Fibroblast of lung (primary cell): ENCODE measurements at regions not wholly inside any gene's neighbourhood (a gene's known extent, or its start where the extent isn't known, plus 50 kb on each side); places are given as distances from the start of the nearest gene placed in this dataset.
A peak's percentile ranks its signal among the peaks of the same experiment; 100 is the strongest.

ENCODE experiments used
- DNase-seq, 2 donors: peaks; one replicate each; pipeline versions ENCODE4 v3.0.0 to v3.0.0-alpha.2; 2010; ENCODE audit warnings: low read depth in 2 of 2
- H2AFZ ChIP-seq: 2 replicates; pipeline ENCODE4 v1.5.1; 2012; ENCODE audit warnings: low read length, control low read depth, inconsistent platforms
- H3K27ac ChIP-seq: 2 replicates; pipeline ENCODE4 v1.5.1; 2011; ENCODE audit warnings: low read length, control low read depth; ENCODE audit not compliant: insufficient read depth
- H3K27me3 ChIP-seq: 2 replicates; pipeline ENCODE4 v1.5.1; 2011; ENCODE audit warnings: mild to moderate bottlenecking, low read length; ENCODE audit not compliant: control insufficient read depth, insufficient read depth
- H3K36me3 ChIP-seq: 2 replicates; pipeline ENCODE4 v1.5.1; 2011; ENCODE audit warnings: low read length; ENCODE audit not compliant: control insufficient read depth, insufficient read depth
- H3K4me1 ChIP-seq: 2 replicates; pipeline ENCODE4 v1.5.1; 2011; ENCODE audit warnings: low read length; ENCODE audit not compliant: control insufficient read depth, insufficient read depth; ENCODE audit errors: extremely low read depth
- H3K4me2 ChIP-seq: 2 replicates; pipeline ENCODE4 v1.5.1; 2011; ENCODE audit warnings: low read length, control low read depth; ENCODE audit not compliant: insufficient read depth; ENCODE audit errors: extremely low read depth
- H3K4me3 ChIP-seq, 4 experiments: fragments of 200-600 bp in 1 of 4; sonication (generic) in 1 of 4; replicated peaks in 1 of 4; 2 replicates each; pipeline ENCODE4 v1.5.1; 2011 to 2016; ENCODE audit warnings: low read length in 4 of 4, low read depth in 3 of 4, mild to moderate bottlenecking in 3 of 4, control low read depth in 2 of 4, inconsistent platforms in 1 of 4, mixed read lengths in 1 of 4; ENCODE audit not compliant: insufficient read depth in 1 of 4; ENCODE audit errors: control extremely low read depth in 1 of 4
- H3K79me2 ChIP-seq: 2 replicates; pipeline ENCODE4 v1.5.1; 2012; ENCODE audit warnings: mild to moderate bottlenecking, low read length, inconsistent platforms; ENCODE audit not compliant: control insufficient read depth, insufficient read depth
- H3K9ac ChIP-seq: 2 replicates; pipeline ENCODE4 v1.5.1; 2011; ENCODE audit warnings: mild to moderate bottlenecking, low read length, control low read depth; ENCODE audit not compliant: insufficient read depth
- H3K9me3 ChIP-seq: 2 replicates; pipeline ENCODE4 v1.5.1; 2012; ENCODE audit warnings: low read depth, low read length; ENCODE audit not compliant: control insufficient read depth, insufficient read depth
- H4K20me1 ChIP-seq: 2 replicates; pipeline ENCODE4 v1.5.1; 2011; ENCODE audit warnings: low read length; ENCODE audit not compliant: control insufficient read depth, insufficient read depth; ENCODE audit errors: extremely low read depth
- CTCF ChIP-seq, 2 donors: IDR thresholded peaks in 1 of 2; conservative IDR thresholded peaks in 1 of 2; 1 replicate in 1 of 2; 2 replicates in 1 of 2; pipeline ENCODE4 v1.5.1; 2011 to 2012; ENCODE audit warnings: low read length in 2 of 2, control low read depth in 1 of 2, inconsistent platforms in 1 of 2, low read depth in 1 of 2, mild to moderate bottlenecking in 1 of 2
- EZH2 ChIP-seq: IDR thresholded peaks from 2 replicates; pipeline ENCODE4 v1.5.1; 2012; ENCODE audit warnings: low read length, control low read depth, mild to moderate bottlenecking; ENCODE audit errors: missing control alignments

- no peaks in the 10 kb centered on the region for H3K4me1 ChIP-seq
- no peak overlapping the region for H3K27ac ChIP-seq
- no peaks in the 10 kb centered on the region for H3K79me2 ChIP-seq
- H3K27me3 ChIP-seq: no peaks in the 10 kb centered on the region
- H4K20me1 ChIP-seq: no peaks in the 10 kb centered on the region
- no peaks in the 10 kb centered on the region for H3K9me3 ChIP-seq
- peak; percentile 77 to 78 for DNase-seq
- no peak overlapping the region for H2AFZ ChIP-seq
- no peak overlapping the region for H3K4me2 ChIP-seq
- H3K36me3 ChIP-seq: no peaks in the 10 kb centered on the region
- H3K4me3 ChIP-seq: no peak overlapping the region
- no peak overlapping the region for H3K9ac ChIP-seq
- TF ChIP-seq EZH2 (no peak), CTCF (conservative IDR thresholded peaks at IDR 0.05 in 1 of 2, IDR thresholded peaks at IDR 0.05 in 1 of 2; ENCODE audit: low read depth in 1 of 2, low read length in 2 of 2) (no peak)
Observed at GRCh38 chr16:64196444-64196843, 925.4 kb downstream of the CDH11 start.

- H3K27me3 ChIP-seq: no peaks in the 10 kb centered on the region
- no peaks in the 10 kb centered on the region for H4K20me1 ChIP-seq
Observed at GRCh38 chr16:64185954-64186353, 935.9 kb downstream of the CDH11 start.

GRCh38 chr16:64184156-64184555 lies 937.7 kb downstream of the CDH11 start:
- Histone ChIP-seq H3K4me3 (no peak overlapping the region), H3K9ac (no peak overlapping the region), H3K4me1 (no peaks in the 10 kb centered on the region), H3K27me3 (no peaks in the 10 kb centered on the region), H3K79me2 (no peaks in the 10 kb centered on the region), H3K27ac (no peak overlapping the region), H2AFZ (no peak overlapping the region), H3K4me2 (no peak overlapping the region), H3K9me3 (no peaks in the 10 kb centered on the region), H4K20me1 (no peaks in the 10 kb centered on the region), H3K36me3 (no peaks in the 10 kb centered on the region)
- DNase-seq: peak in 1 of 2 donors; percentile 61
- TF ChIP-seq EZH2 (no peak), CTCF (conservative IDR thresholded peaks at IDR 0.05 in 1 of 2, IDR thresholded peaks at IDR 0.05 in 1 of 2; ENCODE audit: low read depth in 1 of 2, low read length in 2 of 2) (no peak)

More at GRCh38 chr16:64185954-64186353, 935.9 kb downstream of the CDH11 start:
- Histone ChIP-seq H3K36me3 (no peaks in the 10 kb centered on the region), H3K9ac (no peak overlapping the region), H3K9me3 (no peaks in the 10 kb centered on the region), H3K4me2 (no peak overlapping the region), H3K4me1 (no peaks in the 10 kb centered on the region), H3K4me3 (no peak overlapping the region), H2AFZ (no peak overlapping the region), H3K79me2 (no peaks in the 10 kb centered on the region), H3K27ac (no peak overlapping the region)
- TF ChIP-seq CTCF (conservative IDR thresholded peaks at IDR 0.05 in 1 of 2, IDR thresholded peaks at IDR 0.05 in 1 of 2; ENCODE audit: low read depth in 1 of 2, low read length in 2 of 2): no peak
- TF ChIP-seq EZH2: no peak
- no peak for DNase-seq
